Stimulated activated CD4-positive, alpha-beta T cell treated with anti-CD3 and anti-CD28 coated beads, Interleukin-4, amount 100 ng/mL, for 4 hours (primary cell): ENCODE measurements at regions not wholly inside any gene's neighbourhood (a gene's known extent, or its start where the extent isn't known, plus 50 kb on each side); places are given as distances from the start of the nearest gene placed in this dataset.
"Not testable (repeated sequence)": the region's sequence is repeated elsewhere in the genome, so short reads cannot be mapped to it uniquely, and the experiment has no call there.

Source experiments
- DNase-seq, 2 experiments: peaks; one replicate each; pipeline ENCODE4 v3.0.0-alpha.2; 2020

- no peak for DNase-seq
Observed at GRCh38 chr2:13462464-13462863, 745.7 kb downstream of the TRIB2 start.

GRCh38 chr2:13466076-13466475, 749.3 kb downstream of the TRIB2 start:
- no peak for DNase-seq

GRCh38 chr2:13474538-13474937, 757.8 kb downstream of the TRIB2 start:
- no peak for DNase-seq

- DNase-seq = no peak
Observed at GRCh38 chr2:13480057-13480456, 763.3 kb downstream of the TRIB2 start.

GRCh38 chr2:13481201-13481600, 764.5 kb downstream of the TRIB2 start:
- no peak for DNase-seq

GRCh38 chr2:13485256-13485655, 768.5 kb downstream of the TRIB2 start:
- no peak for DNase-seq

- no peak for DNase-seq
Observed at GRCh38 chr2:13488965-13489364, 772.2 kb downstream of the TRIB2 start.

GRCh38 chr2:13492262-13492661, 775.5 kb downstream of the TRIB2 start:
- no peak for DNase-seq

GRCh38 chr2:13495051-13495450, 778.3 kb downstream of the TRIB2 start:
- DNase-seq = no peak

GRCh38 chr2:13504808-13505207, 788.1 kb downstream of the TRIB2 start:
- DNase-seq = no peak

GRCh38 chr2:13508671-13509070, 791.9 kb downstream of the TRIB2 start:
- no peak for DNase-seq

GRCh38 chr2:13515254-13515653, 798.5 kb downstream of the TRIB2 start:
- no peak for DNase-seq

GRCh38 chr2:13522096-13522495, 805.4 kb downstream of the TRIB2 start:
- no peak for DNase-seq

- DNase-seq = no peak
Observed at GRCh38 chr2:13522917-13523821, 806.4 kb downstream of the TRIB2 start.

- no peak for DNase-seq
Observed at GRCh38 chr2:13524492-13524891, 807.8 kb downstream of the TRIB2 start.

- not testable (repeated sequence) for DNase-seq
Observed at GRCh38 chr2:13531735-13532410, 815.1 kb downstream of the TRIB2 start.

GRCh38 chr2:13532781-13533523, 816.2 kb downstream of the TRIB2 start:
- DNase-seq = not testable (repeated sequence)

- no peak for DNase-seq
Observed at GRCh38 chr2:13533524-13533922, 816.8 kb downstream of the TRIB2 start.

GRCh38 chr2:13536941-13537340, 820.2 kb downstream of the TRIB2 start:
- DNase-seq = no peak

GRCh38 chr2:13537771-13538349, 821.1 kb downstream of the TRIB2 start:
- no peak for DNase-seq

- DNase-seq = no peak
Observed at GRCh38 chr2:13539296-13539695, 822.6 kb downstream of the TRIB2 start.

- no peak for DNase-seq
Observed at GRCh38 chr2:13542061-13542460, 825.3 kb downstream of the TRIB2 start.

- no peak for DNase-seq
Observed at GRCh38 chr2:13542642-13543041, 825.9 kb downstream of the TRIB2 start.
